ENCODE measurements at regions not wholly inside any gene's neighbourhood (a gene's known extent, or its start where the extent isn't known, plus 50 kb on each side); places are given as distances from the start of the nearest gene placed in this dataset.

DNA sequence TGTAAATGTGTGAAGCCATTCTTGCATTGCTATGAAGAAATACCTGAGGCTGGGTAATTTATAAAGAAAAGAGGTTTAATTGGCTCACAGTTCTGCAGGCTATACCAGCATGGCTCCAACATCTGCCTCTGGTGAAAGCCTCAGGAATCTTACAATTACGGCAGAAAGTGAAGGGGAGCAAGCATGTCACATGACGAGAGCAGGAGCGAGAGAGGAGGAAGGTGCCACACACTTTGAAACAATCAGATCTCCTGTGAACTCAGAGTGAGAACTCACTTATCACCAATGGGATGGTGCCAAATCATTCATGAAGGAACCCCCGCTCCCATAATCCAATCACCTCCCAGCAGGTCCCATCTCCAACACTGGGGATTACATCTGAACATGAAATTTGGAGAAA, 213.6 kb upstream of the TSC22D2 start:
- H3K36me3 ChIP-seq, result no peaks in the 10 kb centered on the region
- no peak for DNase-seq (ENCODE audit: low spot score)
- H3K4me1 ChIP-seq (ENCODE audit: control insufficient read depth in 1 of 2, low read depth in 2 of 2), result no peaks in the 10 kb centered on the region

DNA sequence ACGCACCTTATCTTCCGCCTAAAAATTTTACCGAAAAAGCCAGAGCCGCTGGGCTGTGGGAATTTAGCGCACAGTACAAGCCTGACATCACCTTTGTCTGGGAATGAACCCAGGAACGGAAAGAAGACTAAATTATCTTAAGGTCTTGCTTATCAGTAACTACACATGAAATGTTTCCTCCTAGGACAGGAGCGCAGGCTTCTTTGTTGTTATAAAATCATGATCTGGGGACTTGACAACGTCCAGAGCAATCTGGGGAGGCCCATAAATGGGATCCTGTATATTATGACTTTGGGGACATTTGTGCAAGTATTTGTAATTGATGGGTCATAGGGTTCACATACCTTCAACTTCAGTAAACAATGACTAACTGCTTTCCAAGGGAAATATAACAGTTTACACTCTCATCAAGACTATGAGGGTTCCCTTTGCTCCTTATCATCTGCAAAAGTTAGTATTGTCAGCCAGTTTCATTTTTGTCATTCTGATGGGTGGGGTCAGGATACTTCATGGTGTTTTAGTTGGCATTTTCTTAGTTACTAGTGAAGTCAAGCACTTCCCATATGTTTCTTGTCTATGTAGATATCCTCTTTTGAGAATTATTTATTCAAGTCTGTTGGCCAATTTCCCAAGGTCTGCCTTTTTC, 213.9 kb upstream of the PFN2 start:
- no peak for DNase-seq (ENCODE audit: low spot score)
- Histone ChIP-seq H3K36me3 (no peaks in the 10 kb centered on the region), H3K9me3 (peaks cover 3% of the 10 kb centered on the region), H3K27me3 (replicated peaks; ENCODE audit: insufficient read depth) (no peaks in the 10 kb centered on the region), H3K4me1 (ENCODE audit: control insufficient read depth in 1 of 2, low read depth in 2 of 2) (peaks cover 3 to 7% of the 10 kb centered on the region in 2 donors), H3K4me3 (peak overlapping the region; percentile 65), H3K27ac (peak overlapping the region; percentile 2 to 11)
- TF ChIP-seq, protein P1, sequence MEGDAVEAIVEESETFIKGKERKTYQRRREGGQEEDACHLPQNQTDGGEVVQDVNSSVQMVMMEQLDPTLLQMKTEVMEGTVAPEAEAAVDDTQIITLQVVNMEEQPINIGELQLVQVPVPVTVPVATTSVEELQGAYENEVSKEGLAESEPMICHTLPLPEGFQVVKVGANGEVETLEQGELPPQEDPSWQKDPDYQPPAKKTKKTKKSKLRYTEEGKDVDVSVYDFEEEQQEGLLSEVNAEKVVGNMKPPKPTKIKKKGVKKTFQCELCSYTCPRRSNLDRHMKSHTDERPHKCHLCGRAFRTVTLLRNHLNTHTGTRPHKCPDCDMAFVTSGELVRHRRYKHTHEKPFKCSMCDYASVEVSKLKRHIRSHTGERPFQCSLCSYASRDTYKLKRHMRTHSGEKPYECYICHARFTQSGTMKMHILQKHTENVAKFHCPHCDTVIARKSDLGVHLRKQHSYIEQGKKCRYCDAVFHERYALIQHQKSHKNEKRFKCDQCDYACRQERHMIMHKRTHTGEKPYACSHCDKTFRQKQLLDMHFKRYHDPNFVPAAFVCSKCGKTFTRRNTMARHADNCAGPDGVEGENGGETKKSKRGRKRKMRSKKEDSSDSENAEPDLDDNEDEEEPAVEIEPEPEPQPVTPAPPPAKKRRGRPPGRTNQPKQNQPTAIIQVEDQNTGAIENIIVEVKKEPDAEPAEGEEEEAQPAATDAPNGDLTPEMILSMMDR (IDR thresholded peaks at IDR 0.05), result no peak
- no peak for ATAC-seq (ENCODE audit: insufficient number of reproducible peaks, low FRiP score, low read depth)

More for the DNA sequence above, 213.6 kb upstream of the TSC22D2 start:
- Histone ChIP-seq H3K9me3 (peaks cover 6% of the 10 kb centered on the region), H3K27me3 (replicated peaks; ENCODE audit: insufficient read depth) (no peaks in the 10 kb centered on the region), H3K4me3 (no peak overlapping the region), H3K27ac (no peak overlapping the region)
- ATAC-seq (ENCODE audit: insufficient number of reproducible peaks, low FRiP score, low read depth), result no peak
- TF ChIP-seq, protein P1 (IDR thresholded peaks at IDR 0.05), result no peak

DNA sequence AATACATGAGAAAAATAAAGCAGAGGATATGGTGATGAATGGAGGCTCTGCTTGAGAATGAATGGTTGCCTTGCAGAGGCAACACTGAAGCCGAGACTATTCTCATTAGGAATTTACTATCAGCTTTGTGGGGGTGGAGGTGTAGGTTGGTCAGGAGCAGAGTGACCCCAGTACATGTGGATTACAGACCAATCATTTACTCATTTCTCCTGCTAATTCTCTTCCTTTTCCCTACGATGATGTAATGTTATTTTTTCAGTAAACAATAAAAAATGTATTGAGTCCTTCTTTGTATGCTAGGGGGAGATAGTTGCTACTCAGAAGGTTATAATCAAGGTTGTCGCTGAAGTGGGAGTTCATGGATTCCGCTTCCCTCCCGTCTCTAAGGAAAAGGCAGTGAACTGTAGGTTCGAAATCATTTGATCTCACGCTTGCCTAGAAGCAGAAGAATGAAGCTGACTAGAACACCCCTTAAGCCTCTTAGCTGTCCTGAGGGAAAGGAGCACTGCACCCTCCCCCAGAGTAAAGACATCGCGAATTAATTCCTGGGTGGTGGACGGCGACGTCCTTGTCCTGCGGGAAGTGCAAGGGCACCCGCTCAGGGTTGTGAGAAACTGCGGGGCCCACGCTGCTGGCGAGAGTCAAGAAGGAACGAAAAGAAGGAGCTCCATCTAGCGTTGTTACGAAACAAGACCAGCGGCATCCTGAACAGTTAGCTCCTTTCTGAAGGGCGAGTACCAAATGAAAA, 213.2 kb upstream of the PFN2 start:
- Histone ChIP-seq H3K36me3 (no peaks in the 10 kb centered on the region), H3K4me3 (peak overlapping the region; percentile 65), H3K4me1 (ENCODE audit: control insufficient read depth in 1 of 2, low read depth in 2 of 2) (peaks cover 3 to 7% of the 10 kb centered on the region in 2 donors), H3K27me3 (replicated peaks; ENCODE audit: insufficient read depth) (no peaks in the 10 kb centered on the region), H3K9me3 (no peaks in the 10 kb centered on the region), H3K27ac (peak overlapping the region; percentile 11 to 60)
- DNase-seq (ENCODE audit: low spot score), result peak; percentile 25
- ATAC-seq (ENCODE audit: insufficient number of reproducible peaks, low FRiP score, low read depth), result peak; percentile 67
- TF ChIP-seq, protein P1 (IDR thresholded peaks at IDR 0.05), result peak; percentile 57

DNA sequence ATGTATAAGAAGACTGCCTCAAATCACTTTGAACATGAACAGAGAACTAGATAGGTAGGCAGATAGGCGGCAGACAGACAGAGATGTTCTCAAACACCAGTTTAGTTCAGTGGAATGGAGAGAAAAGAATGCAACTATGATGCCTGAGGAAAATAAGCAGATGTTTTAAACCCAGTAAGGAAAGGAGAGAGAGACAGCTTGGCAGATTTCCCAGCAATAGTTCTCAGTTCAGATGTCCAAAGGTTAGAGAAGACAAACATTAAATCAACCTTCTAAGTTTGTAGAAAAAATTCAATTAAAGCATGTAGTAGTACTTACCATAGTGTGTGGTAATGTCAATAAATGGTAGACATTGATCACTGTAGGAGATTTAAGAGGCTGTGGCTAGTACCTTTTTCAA, 209.6 kb upstream of the PFN2 start:
- Histone ChIP-seq H3K27me3 (replicated peaks; ENCODE audit: insufficient read depth) (no peaks in the 10 kb centered on the region), H3K9me3 (no peaks in the 10 kb centered on the region), H3K36me3 (no peaks in the 10 kb centered on the region), H3K4me3 (no peak overlapping the region), H3K4me1 (ENCODE audit: control insufficient read depth in 1 of 2, low read depth in 2 of 2) (peaks cover 3 to 7% of the 10 kb centered on the region in 2 donors), H3K27ac (no peak overlapping the region)
- TF ChIP-seq, protein P1 (IDR thresholded peaks at IDR 0.05), result no peak
- ATAC-seq (ENCODE audit: insufficient number of reproducible peaks, low FRiP score, low read depth), result no peak
- no peak for DNase-seq (ENCODE audit: low spot score)

DNA sequence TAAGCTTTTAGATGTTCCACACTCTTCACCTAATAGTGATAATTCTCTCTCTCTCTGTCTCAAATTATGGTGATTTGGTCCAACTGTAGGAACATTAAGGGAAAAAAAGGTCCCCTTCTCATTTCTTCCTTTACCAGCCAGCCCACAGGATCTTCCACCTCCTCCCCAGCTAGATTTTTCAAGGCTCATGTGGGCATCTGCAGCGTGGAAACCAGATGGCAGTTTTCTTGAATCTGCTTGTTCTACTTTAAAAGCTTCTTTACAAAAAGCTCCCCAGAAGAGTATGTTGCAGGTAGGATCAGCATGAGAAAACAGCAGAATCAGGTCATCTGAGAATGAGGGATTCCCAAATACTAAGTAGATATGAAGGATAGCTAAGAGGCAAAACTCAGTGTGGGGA, 208.6 kb upstream of the PFN2 start:
- ATAC-seq (ENCODE audit: insufficient number of reproducible peaks, low FRiP score, low read depth) (no peak), DNase-seq (ENCODE audit: low spot score) (no peak)
- Histone ChIP-seq H3K9me3 (no peaks in the 10 kb centered on the region), H3K4me1 (ENCODE audit: control insufficient read depth in 1 of 2, low read depth in 2 of 2) (peaks cover 0 to 7% of the 10 kb centered on the region in 2 donors), H3K27ac (no peak overlapping the region), H3K4me3 (no peak overlapping the region), H3K36me3 (no peaks in the 10 kb centered on the region), H3K27me3 (replicated peaks; ENCODE audit: insufficient read depth) (no peaks in the 10 kb centered on the region)
- TF ChIP-seq, protein P1 (IDR thresholded peaks at IDR 0.05), result no peak
